ENCODE measurements at regions not wholly inside any gene's neighbourhood (a gene's known extent, or its start where the extent isn't known, plus 50 kb on each side); places are given as distances from the start of the nearest gene placed in this dataset.

- no peak for TF ChIP-seq POLR2AphosphoS5 (IDR thresholded peaks at IDR 0.05; ENCODE audit: borderline replicate concordance, low read depth, low read length)
- no peak for TF ChIP-seq EZH2 (IDR thresholded peaks at IDR 0.05)
- TF ChIP-seq FOXP2 (optimal IDR thresholded peaks at IDR 0.05; ENCODE audit: control extremely low read depth, extremely low read length, insufficient read depth), result no peak
Measured at GRCh38 chr2:217014328-217015105, 154.7 kb upstream of the TNP1 start.

Measured in SK-N-MC (cell line).